ENCODE measurements at regions not wholly inside any gene's neighbourhood (a gene's known extent, or its start where the extent isn't known, plus 50 kb on each side); places are given as distances from the start of the nearest gene placed in this dataset.

GRCh38 chr12:94706250-94706661 lies 55.9 kb upstream of the TMCC3 start:
- no peak for DNase-seq

GRCh38 chr12:94705676-94706075 lies 55.3 kb upstream of the TMCC3 start:
- no peak for DNase-seq

- no peak for DNase-seq
Observed at GRCh38 chr12:94704452-94705306, 54.3 kb upstream of the TMCC3 start.

GRCh38 chr12:94702696-94703095 lies 52.3 kb upstream of the TMCC3 start:
- no peak for DNase-seq

- DNase-seq: no peak
Observed at GRCh38 chr12:94701711-94702110, 51.4 kb upstream of the TMCC3 start.

GRCh38 chr12:94700662-94701061 lies 50.3 kb upstream of the TMCC3 start:
- DNase-seq: no peak
